Body of pancreas (tissue), 4 donors: ENCODE measurements at regions not wholly inside any gene's neighbourhood (a gene's known extent, or its start where the extent isn't known, plus 50 kb on each side); places are given as distances from the start of the nearest gene placed in this dataset.

Experiments
- CTCF ChIP-seq, 7 experiments: fragments of 450-650 bp in 4 of 7; fragments of 200-600 bp in 3 of 7; sonication (generic) in 3 of 7; IDR thresholded peaks; one replicate each; pipeline ENCODE4 v1.5.1; 2016 to 2019; ENCODE audit warnings: antibody characterized with exemption in 7 of 7
- POLR2A ChIP-seq, 3 donors: fragments of 450-650 bp; IDR thresholded peaks; one replicate each; pipeline ENCODE4 v1.6.1; 2016; ENCODE audit warnings: antibody characterized with exemption in 3 of 3, mild to moderate bottlenecking in 2 of 3

GRCh38 chr7:118079369-118079768, 104.6 kb upstream of the LSM8 start:
- TF ChIP-seq POLR2A (IDR thresholded peaks at IDR 0.05) (no peak), CTCF (IDR thresholded peaks at IDR 0.05) (no peak)
